PFSK-1 (cell line): ENCODE measurements at regions not wholly inside any gene's neighbourhood (a gene's known extent, or its start where the extent isn't known, plus 50 kb on each side); places are given as distances from the start of the nearest gene placed in this dataset.

Experiments used
- FOXP2 ChIP-seq: optimal IDR thresholded peaks from 2 replicates; pipeline ENCODE3; 2011; ENCODE audit warnings: borderline replicate concordance, control low read depth, inconsistent platforms; ENCODE audit not compliant: insufficient read depth; ENCODE audit errors: extremely low read length, extremely low read depth
- POLR2AphosphoS5 ChIP-seq: IDR thresholded peaks from 2 replicates; pipeline ENCODE4 v1.6.1; 2012; ENCODE audit warnings: low read depth, mild to moderate bottlenecking, control low read depth, low read length, moderate library complexity
- REST ChIP-seq, 2 experiments: IDR thresholded peaks; 2 replicates each; pipeline versions ENCODE4 v1.6.1 to v1.8.0; 2011 to 2012; ENCODE audit warnings: low read depth in 2 of 2, low read length in 2 of 2, control low read depth in 1 of 2, inconsistent platforms in 1 of 2, mild to moderate bottlenecking in 1 of 2, moderate library complexity in 1 of 2; ENCODE audit not compliant: insufficient read depth in 1 of 2
- SIN3A ChIP-seq: IDR thresholded peaks from 2 replicates; pipeline ENCODE4 v1.6.1; 2012; ENCODE audit warnings: mild to moderate bottlenecking, low read length, moderate library complexity, borderline replicate concordance; ENCODE audit not compliant: insufficient read depth
- TAF1 ChIP-seq: IDR thresholded peaks from 2 replicates; pipeline ENCODE4 v1.6.1; 2012; ENCODE audit warnings: low read length, control low read depth, borderline replicate concordance; ENCODE audit not compliant: insufficient read depth

DNA sequence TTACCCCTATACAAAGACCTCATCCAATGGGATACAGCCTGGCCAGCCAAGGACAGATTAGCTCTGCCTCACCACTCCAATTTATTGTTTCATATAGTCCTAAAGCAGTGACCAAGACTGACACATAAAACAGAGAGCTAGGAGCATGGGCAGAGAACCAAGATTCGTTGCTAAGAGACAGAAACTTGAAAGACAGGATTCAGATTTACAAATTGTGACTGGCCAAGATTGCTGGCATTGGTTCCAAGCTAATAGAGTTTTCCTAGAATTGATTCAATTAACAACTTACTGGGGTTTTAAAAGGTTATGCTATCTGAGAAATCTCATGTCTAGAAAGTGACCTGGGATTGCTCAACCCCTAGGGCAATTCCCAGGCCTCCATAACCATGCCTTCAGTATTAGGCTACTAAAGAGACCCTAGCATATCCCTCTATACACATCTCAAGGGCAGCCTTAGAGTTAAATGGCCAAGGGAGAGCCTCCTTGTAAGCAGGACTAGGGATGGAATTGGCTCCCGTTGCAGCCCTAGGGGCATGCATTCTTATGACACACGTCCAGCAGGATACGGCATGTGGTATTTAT is 75.6 kb downstream of the ICOS start:
- TF ChIP-seq FOXP2 (no peak), TAF1 (no peak), REST (IDR thresholded peaks at IDR 0.05; ENCODE audit: insufficient read depth in 1 of 2, low read depth in 2 of 2, low read length in 2 of 2) (no peak), POLR2AphosphoS5 (no peak), SIN3A (no peak)

DNA sequence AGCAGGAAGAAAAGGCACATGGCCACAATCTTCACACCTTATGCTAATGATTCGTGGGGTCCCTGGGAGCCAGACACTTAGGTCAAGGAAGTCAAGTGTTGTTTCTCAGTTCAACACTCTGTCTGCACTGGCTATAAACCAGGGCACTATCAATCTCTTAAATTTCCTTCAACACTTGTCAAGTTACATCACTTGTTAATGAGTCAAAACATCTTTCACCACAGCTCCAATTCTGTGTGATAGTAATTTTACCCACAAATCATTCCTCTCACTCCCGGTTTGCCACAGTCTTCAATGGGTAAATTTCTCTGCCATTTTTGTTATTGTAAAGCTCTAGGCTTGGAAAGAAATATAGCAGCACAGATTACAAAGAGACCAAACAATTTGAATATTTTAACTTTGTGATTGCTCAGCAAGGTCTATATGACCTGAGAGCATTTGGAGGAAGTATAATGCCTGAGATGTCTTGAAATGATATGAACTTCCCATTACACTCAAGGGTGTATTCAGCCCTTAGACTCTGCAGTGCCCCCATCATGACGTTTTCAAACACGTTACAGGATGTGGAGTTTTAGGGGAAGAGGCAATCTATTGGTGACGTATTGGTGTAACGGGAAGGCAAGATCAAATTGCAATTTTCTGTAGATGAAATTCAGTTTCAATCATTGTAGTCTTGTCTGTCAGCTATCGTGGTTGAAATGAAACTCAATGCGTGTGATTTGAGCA is 78.7 kb downstream of the ICOS start:
- TF ChIP-seq TAF1 (no peak), REST (IDR thresholded peaks at IDR 0.05; ENCODE audit: insufficient read depth in 1 of 2, low read depth in 2 of 2, low read length in 2 of 2) (no peak)

GRCh38 chr2:204018717-204019116 is 82.2 kb downstream of the ICOS start:
- TF ChIP-seq REST (IDR thresholded peaks at IDR 0.05; ENCODE audit: insufficient read depth in 1 of 2, low read depth in 2 of 2, low read length in 2 of 2), result no peak
- TF ChIP-seq SIN3A, result no peak
- no peak for TF ChIP-seq FOXP2
- TF ChIP-seq TAF1, result no peak
- TF ChIP-seq POLR2AphosphoS5, result no peak

DNA sequence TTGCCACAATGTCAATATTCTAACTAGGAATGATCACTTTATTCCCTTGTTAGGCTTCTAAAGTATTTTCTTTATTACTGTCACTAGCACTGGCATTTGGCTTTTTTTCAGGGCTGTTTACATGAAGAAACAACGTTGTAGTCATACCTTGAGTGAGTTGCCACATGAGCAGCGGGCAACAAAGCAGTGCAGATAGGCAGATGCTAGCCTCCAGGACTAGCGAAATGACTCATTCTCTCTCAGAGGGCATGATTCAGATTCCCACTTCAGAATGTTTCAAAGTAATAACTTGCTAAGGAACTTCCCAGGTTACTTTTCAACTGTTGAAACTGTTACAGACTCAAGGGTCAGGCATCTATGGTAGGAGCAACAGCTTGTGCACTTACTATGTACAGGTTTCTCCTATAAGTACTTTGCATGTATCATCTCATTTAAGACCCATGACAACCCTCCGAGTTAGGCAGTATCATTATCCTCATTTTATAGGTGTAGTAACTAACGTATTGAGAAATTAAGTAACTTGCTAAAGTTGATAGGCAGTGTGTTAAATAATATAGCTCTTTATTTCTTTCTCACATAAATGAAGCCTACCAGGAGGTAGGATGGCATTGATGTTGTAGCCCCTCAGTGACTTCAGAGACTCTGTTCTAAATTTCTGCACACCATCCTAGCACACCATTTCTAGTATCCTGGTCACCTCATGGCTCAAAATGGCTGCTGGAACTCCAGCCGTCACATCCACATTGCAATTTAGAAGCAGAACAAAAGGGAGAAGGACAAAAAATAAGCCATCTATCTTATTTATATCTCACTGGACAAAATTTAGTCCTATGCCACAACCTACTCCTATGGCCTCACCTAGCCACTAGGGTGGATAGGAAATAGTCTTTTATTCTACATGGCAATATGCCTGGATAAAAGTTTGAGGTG is 83.3 kb downstream of the ICOS start:
- TF ChIP-seq REST (IDR thresholded peaks at IDR 0.05; ENCODE audit: insufficient read depth in 1 of 2, low read depth in 2 of 2, low read length in 2 of 2), result no peak
- no peak for TF ChIP-seq TAF1
- TF ChIP-seq SIN3A, result no peak
- no peak for TF ChIP-seq FOXP2
- no peak for TF ChIP-seq POLR2AphosphoS5
